Naive thymus-derived CD4-positive, alpha-beta T cell (primary cell): ENCODE measurements at regions not wholly inside any gene's neighbourhood (a gene's known extent, or its start where the extent isn't known, plus 50 kb on each side); places are given as distances from the start of the nearest gene placed in this dataset.

Source experiments
- ATAC-seq: fragments of 150-1000 bp; cut with Tn5 transposase; 2 replicates; pipeline ENCODE4 v1.10.0; 2021; ENCODE audit warnings: mild to moderate bottlenecking, moderate library complexity
- CTCF ChIA-PET: fragments of 350-600 bp; sonication (Branson Sonifier 250); formaldehyde crosslinking; loops from one replicate; lab custom pipeline; 2021; ENCODE audit warnings: antibody characterized with exemption; lab: Charles Lee
- POLR2A ChIA-PET: fragments of 350-600 bp; sonication (Branson Sonifier 250); formaldehyde crosslinking; loops from one replicate; lab custom pipeline; 2021; ENCODE audit warnings: antibody characterized with exemption, inconsistent platforms; lab: Charles Lee
- DNase-seq, 9 donors: peaks; one replicate each; pipeline versions ENCODE4 v3.0.0 to v3.0.0-alpha.2; 2020 to 2022; ENCODE audit warnings: mixed read lengths in 1 of 9
- H3K27ac ChIP-seq: one replicate; pipeline ENCODE4 v1.7.0; 2013; ENCODE audit warnings: mild to moderate bottlenecking, low read depth, low read length, moderate library complexity
- H3K27me3 ChIP-seq, 2 donors: one replicate each; pipeline ENCODE4 v1.7.0; 2013; ENCODE audit warnings: low read length in 2 of 2, mild to moderate bottlenecking in 2 of 2, moderate library complexity in 2 of 2; ENCODE audit not compliant: control insufficient read depth in 2 of 2, insufficient read depth in 2 of 2
- H3K36me3 ChIP-seq, 3 experiments: 1 replicate in 2 of 3; 2 replicates in 1 of 3; pipeline ENCODE4 v1.7.0; 2013; ENCODE audit warnings: low read length in 3 of 3, mild to moderate bottlenecking in 3 of 3, moderate library complexity in 1 of 3; ENCODE audit not compliant: insufficient read depth in 3 of 3, control insufficient read depth in 2 of 3
- H3K4me1 ChIP-seq, 2 donors: one replicate each; pipeline ENCODE4 v1.7.0; 2013; ENCODE audit warnings: low read length in 2 of 2, mild to moderate bottlenecking in 2 of 2, moderate library complexity in 1 of 2; ENCODE audit not compliant: control insufficient read depth in 2 of 2, insufficient read depth in 2 of 2
- H3K4me3 ChIP-seq: 2 replicates; pipeline ENCODE4 v1.7.0; 2013; ENCODE audit warnings: mild to moderate bottlenecking, low read length
- H3K9me3 ChIP-seq, 3 experiments: 1 replicate in 2 of 3; 2 replicates in 1 of 3; pipeline ENCODE4 v1.7.0; 2013; ENCODE audit warnings: low read length in 3 of 3; ENCODE audit not compliant: control insufficient read depth in 2 of 3
- H3K27ac Mint-ChIP-seq, 9 donors: one replicate each; pipeline ENCODE4 v1.8.0; 2020 to 2022; ENCODE audit warnings: mixed read lengths in 9 of 9, mild to moderate bottlenecking in 8 of 9, moderate library complexity in 5 of 9, inconsistent platforms in 2 of 9
- H3K27me3 Mint-ChIP-seq, 5 donors: one replicate each; pipeline ENCODE4 v1.8.0; 2021 to 2022; ENCODE audit warnings: mixed read lengths in 5 of 5, mild to moderate bottlenecking in 1 of 5
- H3K36me3 Mint-ChIP-seq, 5 donors: one replicate each; pipeline ENCODE4 v1.8.0; 2020 to 2022; ENCODE audit warnings: mixed read lengths in 5 of 5, mild to moderate bottlenecking in 3 of 5, inconsistent platforms in 1 of 5
- H3K4me1 Mint-ChIP-seq, 7 donors: one replicate each; pipeline ENCODE4 v1.8.0; 2020 to 2022; ENCODE audit warnings: mixed read lengths in 7 of 7, mild to moderate bottlenecking in 3 of 7, inconsistent platforms in 1 of 7
- H3K4me3 Mint-ChIP-seq, 10 donors: one replicate each; pipeline ENCODE4 v1.8.0; 2020 to 2022; ENCODE audit warnings: mild to moderate bottlenecking in 10 of 10, mixed read lengths in 10 of 10, moderate library complexity in 6 of 10, inconsistent platforms in 2 of 10
- H3K9me3 Mint-ChIP-seq, 11 donors: one replicate each; pipeline ENCODE4 v1.8.0; 2020 to 2022; ENCODE audit warnings: mixed read lengths in 11 of 11, mild to moderate bottlenecking in 4 of 11, inconsistent platforms in 1 of 11, moderate library complexity in 1 of 11
- intact Hi-C, 2 donors: fragments of 100-400 bp; cut with micrococcal nuclease; formaldehyde crosslinking; loops; one replicate each; pipeline ENCODE4 v1.15.1; 2023

- DNase-seq (peak in 1 of 9 donors; percentile 7), ATAC-seq (no peak)
- intact Hi-C loops = no loop called here
- Histone ChIP-seq H3K9me3 (no peaks in the 10 kb centered on the region), H3K4me1 (no peaks in the 10 kb centered on the region), H3K27ac (no peak overlapping the region), H3K4me3 (no peak overlapping the region), H3K36me3 (no peaks in the 10 kb centered on the region), H3K27me3 (no peaks in the 10 kb centered on the region)
- CTCF ChIA-PET = no interaction called here
- POLR2A ChIA-PET = no interaction called here
- Mint-ChIP-seq H3K36me3 (peaks cover 0 to 3% (median 0%) of the 10 kb centered on the region in 5 donors), H3K4me3 (no peak overlapping the region), H3K27me3 (no peaks in the 10 kb centered on the region), H3K9me3 (peaks cover 5 to 35% (median 18%) of the 10 kb centered on the region in 11 donors), H3K4me1 (peaks cover 0 to 2% (median 0%) of the 10 kb centered on the region in 7 donors), H3K27ac (no peak overlapping the region)
Measured at GRCh38 chr9:11618241-11618805, 1005.5 kb upstream of the PTPRD start.

- H3K4me3 Mint-ChIP-seq = no peak overlapping the region
- H3K4me1 Mint-ChIP-seq = no peaks in the 10 kb centered on the region
- no peak for DNase-seq
- no peak for ATAC-seq
- Histone ChIP-seq H3K9me3 (peaks cover 0 to 4% (median 0%) of the 10 kb centered on the region in 3 experiments), H3K4me1 (no peaks in the 10 kb centered on the region), H3K4me3 (no peak overlapping the region), H3K27ac (no peak overlapping the region), H3K27me3 (no peaks in the 10 kb centered on the region), H3K36me3 (no peaks in the 10 kb centered on the region)
- no peaks in the 10 kb centered on the region for H3K36me3 Mint-ChIP-seq
- peaks cover 0 to 38% (median 11%) of the 10 kb centered on the region in 11 donors for H3K9me3 Mint-ChIP-seq
- H3K27me3 Mint-ChIP-seq = no peaks in the 10 kb centered on the region
- intact Hi-C loops = no loop called here
- CTCF ChIA-PET = no interaction called here
- POLR2A ChIA-PET = no interaction called here
- H3K27ac Mint-ChIP-seq = no peak overlapping the region
Measured at GRCh38 chr9:11632691-11633090, 1019.9 kb upstream of the PTPRD start.

- Histone ChIP-seq H3K36me3 (no peaks in the 10 kb centered on the region), H3K4me3 (no peak overlapping the region), H3K27ac (no peak overlapping the region), H3K9me3 (no peaks in the 10 kb centered on the region), H3K4me1 (no peaks in the 10 kb centered on the region), H3K27me3 (no peaks in the 10 kb centered on the region)
- Mint-ChIP-seq H3K4me1 (no peaks in the 10 kb centered on the region), H3K27me3 (no peaks in the 10 kb centered on the region), H3K36me3 (no peaks in the 10 kb centered on the region), H3K4me3 (no peak overlapping the region), H3K27ac (no peak overlapping the region), H3K9me3 (peaks cover 0 to 40% (median 6%) of the 10 kb centered on the region in 11 donors)
- ATAC-seq = no peak
- DNase-seq = no peak
- intact Hi-C loops = no loop called here
- ChIA-PET POLR2A (no interaction called here), CTCF (no interaction called here)
Measured at GRCh38 chr9:11646831-11647230, 1034.0 kb upstream of the PTPRD start.

GRCh38 chr9:11653867-11654266 lies 1039.3 kb upstream of the TYRP1 start:
- Histone ChIP-seq H3K27me3 (no peaks in the 10 kb centered on the region), H3K27ac (no peak overlapping the region), H3K4me1 (no peaks in the 10 kb centered on the region), H3K36me3 (no peaks in the 10 kb centered on the region), H3K4me3 (no peak overlapping the region), H3K9me3 (no peaks in the 10 kb centered on the region)
- Mint-ChIP-seq H3K36me3 (no peaks in the 10 kb centered on the region), H3K4me3 (no peak overlapping the region), H3K4me1 (no peaks in the 10 kb centered on the region), H3K27ac (no peak overlapping the region), H3K9me3 (peaks cover 0 to 29% (median 9%) of the 10 kb centered on the region in 11 donors), H3K27me3 (no peaks in the 10 kb centered on the region)
- ChIA-PET CTCF (no interaction called here), POLR2A (no interaction called here)
- ATAC-seq (no peak), DNase-seq (no peak)
- intact Hi-C loops = no loop called here

GRCh38 chr9:11663913-11664312 lies 1029.3 kb upstream of the TYRP1 start:
- no peaks in the 10 kb centered on the region for H3K9me3 ChIP-seq
- no peaks in the 10 kb centered on the region for H3K27me3 Mint-ChIP-seq
- no peaks in the 10 kb centered on the region for H3K4me1 ChIP-seq
- ATAC-seq (no peak), DNase-seq (no peak)
- no peaks in the 10 kb centered on the region for H3K4me1 Mint-ChIP-seq
- CTCF ChIA-PET = no interaction called here
- no peaks in the 10 kb centered on the region for H3K36me3 ChIP-seq
- H3K4me3 Mint-ChIP-seq = no peak overlapping the region
- POLR2A ChIA-PET = no interaction called here
- no peaks in the 10 kb centered on the region for H3K36me3 Mint-ChIP-seq
- no peaks in the 10 kb centered on the region for H3K27me3 ChIP-seq
- intact Hi-C loops = no loop called here
- no peak overlapping the region for H3K4me3 ChIP-seq
- H3K27ac ChIP-seq = no peak overlapping the region
- H3K9me3 Mint-ChIP-seq = peaks cover 4 to 29% (median 9%) of the 10 kb centered on the region in 11 donors
- no peak overlapping the region for H3K27ac Mint-ChIP-seq

GRCh38 chr9:11676821-11677220 lies 1016.4 kb upstream of the TYRP1 start:
- H3K27ac ChIP-seq = no peak overlapping the region
- H3K9me3 ChIP-seq = no peaks in the 10 kb centered on the region
- no peaks in the 10 kb centered on the region for H3K27me3 ChIP-seq
- H3K4me3 Mint-ChIP-seq = no peak overlapping the region
- DNase-seq (no peak), ATAC-seq (no peak)
- CTCF ChIA-PET = no interaction called here
- no peak overlapping the region for H3K27ac Mint-ChIP-seq
- intact Hi-C loops = loop anchor here in 1 of 2 donors (10.0 kb wide), 1 partner anchor 522 kb away; no protein-coding TSS in a partner anchor
- no peaks in the 10 kb centered on the region for H3K4me1 ChIP-seq
- H3K36me3 Mint-ChIP-seq = peaks cover 0 to 3% (median 0%) of the 10 kb centered on the region in 5 donors
- H3K4me3 ChIP-seq = no peak overlapping the region
- H3K4me1 Mint-ChIP-seq = no peaks in the 10 kb centered on the region
- POLR2A ChIA-PET = no interaction called here
- no peaks in the 10 kb centered on the region for H3K36me3 ChIP-seq
- no peaks in the 10 kb centered on the region for H3K27me3 Mint-ChIP-seq
- H3K9me3 Mint-ChIP-seq = peaks cover under 1 to 24% (median 9%) of the 10 kb centered on the region in 11 donors

- Mint-ChIP-seq H3K27ac (no peak overlapping the region), H3K4me3 (no peak overlapping the region), H3K4me1 (no peaks in the 10 kb centered on the region), H3K27me3 (no peaks in the 10 kb centered on the region), H3K9me3 (peaks cover 3 to 28% (median 9%) of the 10 kb centered on the region in 11 donors), H3K36me3 (peaks cover 0 to 3% (median 0%) of the 10 kb centered on the region in 5 donors)
- DNase-seq (no peak), ATAC-seq (no peak)
- Histone ChIP-seq H3K4me3 (no peak overlapping the region), H3K36me3 (no peaks in the 10 kb centered on the region), H3K9me3 (no peaks in the 10 kb centered on the region), H3K4me1 (no peaks in the 10 kb centered on the region), H3K27me3 (no peaks in the 10 kb centered on the region), H3K27ac (no peak overlapping the region)
- intact Hi-C loops = no loop called here
- POLR2A ChIA-PET = no interaction called here
- CTCF ChIA-PET = no interaction called here
Measured at GRCh38 chr9:11686733-11687132, 1006.5 kb upstream of the TYRP1 start.
